ENCODE measurements at regions not wholly inside any gene's neighbourhood (a gene's known extent, or its start where the extent isn't known, plus 50 kb on each side); places are given as distances from the start of the nearest gene placed in this dataset.
A peak's percentile ranks its signal among the peaks of the same experiment; 100 is the strongest.

GRCh38 chr16:48487287-48487686 lies 102.1 kb upstream of the SIAH1 start:
- Mint-ChIP-seq H3K4me1 (no peaks in the 10 kb centered on the region), H3K36me3 (peaks cover 0 to 3% (median 0%) of the 10 kb centered on the region in 3 donors)

GRCh38 chr16:48481772-48482171 lies 96.6 kb upstream of the SIAH1 start:
- H3K9me3 Mint-ChIP-seq = peaks cover 0 to 3% (median 0%) of the 10 kb centered on the region in 6 donors
- peaks cover 5 to 7% (median 5%) of the 10 kb centered on the region in 3 donors for H3K27me3 Mint-ChIP-seq (ENCODE audit: low read depth in 3 of 3)
- H3K36me3 Mint-ChIP-seq = peaks cover 0 to 4% (median 0%) of the 10 kb centered on the region in 3 donors
- no peaks in the 10 kb centered on the region for H3K4me1 Mint-ChIP-seq
- DNase-seq = no peak
- no peak overlapping the region for H3K27ac Mint-ChIP-seq
- no peak overlapping the region for H3K4me3 Mint-ChIP-seq

More at GRCh38 chr16:48487287-48487686, 102.1 kb upstream of the SIAH1 start:
- H3K27me3 Mint-ChIP-seq (ENCODE audit: low read depth in 3 of 3) = peaks cover 0 to 8% (median 3%) of the 10 kb centered on the region in 3 donors
- no peak overlapping the region for H3K4me3 Mint-ChIP-seq
- H3K27ac Mint-ChIP-seq = no peak overlapping the region
- H3K9me3 Mint-ChIP-seq = peaks cover 0 to 2% (median 0%) of the 10 kb centered on the region in 6 donors
- DNase-seq = no peak

- Mint-ChIP-seq H3K36me3 (peaks cover 0 to 4% (median 0%) of the 10 kb centered on the region in 3 donors), H3K4me3 (no peak overlapping the region), H3K9me3 (peaks cover 0 to 3% (median 0%) of the 10 kb centered on the region in 6 donors), H3K4me1 (no peaks in the 10 kb centered on the region), H3K27me3 (ENCODE audit: low read depth in 3 of 3) (peaks cover 5 to 7% (median 5%) of the 10 kb centered on the region in 3 donors), H3K27ac (no peak overlapping the region)
- no peak for DNase-seq
Measured at GRCh38 chr16:48481211-48481610, 96.0 kb upstream of the SIAH1 start.

- peaks cover 0 to 4% (median 0%) of the 10 kb centered on the region in 3 donors for H3K36me3 Mint-ChIP-seq
- DNase-seq = no peak
- H3K27me3 Mint-ChIP-seq (ENCODE audit: low read depth in 3 of 3) = peaks cover 5 to 7% (median 5%) of the 10 kb centered on the region in 3 donors
- no peak overlapping the region for H3K27ac Mint-ChIP-seq
- peaks cover 0 to 3% (median 0%) of the 10 kb centered on the region in 6 donors for H3K9me3 Mint-ChIP-seq
- H3K4me1 Mint-ChIP-seq = no peaks in the 10 kb centered on the region
- H3K4me3 Mint-ChIP-seq = no peak overlapping the region
Measured at GRCh38 chr16:48479955-48480354, 94.7 kb upstream of the SIAH1 start.

GRCh38 chr16:48479329-48479728 lies 94.1 kb upstream of the SIAH1 start:
- H3K4me3 Mint-ChIP-seq = no peak overlapping the region
- H3K27me3 Mint-ChIP-seq (ENCODE audit: low read depth in 3 of 3) = peaks cover 3 to 7% (median 5%) of the 10 kb centered on the region in 3 donors
- DNase-seq = no peak
- H3K36me3 Mint-ChIP-seq = peaks cover 0 to 4% (median 0%) of the 10 kb centered on the region in 3 donors
- no peak overlapping the region for H3K27ac Mint-ChIP-seq
- no peaks in the 10 kb centered on the region for H3K4me1 Mint-ChIP-seq
- peaks cover 0 to 3% (median 0%) of the 10 kb centered on the region in 6 donors for H3K9me3 Mint-ChIP-seq

- Mint-ChIP-seq H3K27me3 (ENCODE audit: low read depth in 3 of 3) (peaks cover 3 to 7% (median 5%) of the 10 kb centered on the region in 3 donors), H3K4me3 (no peak overlapping the region), H3K27ac (no peak overlapping the region), H3K4me1 (no peaks in the 10 kb centered on the region), H3K36me3 (peaks cover 0 to 4% (median 0%) of the 10 kb centered on the region in 3 donors), H3K9me3 (peaks cover 0 to 3% (median 0%) of the 10 kb centered on the region in 6 donors)
- DNase-seq = no peak
Measured at GRCh38 chr16:48478393-48478792, 93.2 kb upstream of the SIAH1 start.

- DNase-seq = no peak
- Mint-ChIP-seq H3K27ac (no peak overlapping the region), H3K9me3 (no peaks in the 10 kb centered on the region), H3K36me3 (no peaks in the 10 kb centered on the region), H3K27me3 (ENCODE audit: low read depth in 3 of 3) (peaks cover 0 to 3% (median 0%) of the 10 kb centered on the region in 3 donors), H3K4me3 (no peak overlapping the region), H3K4me1 (no peaks in the 10 kb centered on the region)
Measured at GRCh38 chr16:48471435-48471834, 86.2 kb upstream of the SIAH1 start.

GRCh38 chr16:48462106-48462740 lies 77.0 kb upstream of the SIAH1 start:
- Mint-ChIP-seq H3K27me3 (ENCODE audit: low read depth in 3 of 3) (peaks cover 0 to 4% (median 2%) of the 10 kb centered on the region in 3 donors), H3K4me3 (no peak overlapping the region), H3K36me3 (peaks cover 0 to 4% (median 3%) of the 10 kb centered on the region in 3 donors), H3K9me3 (peaks cover 0 to 2% (median 0%) of the 10 kb centered on the region in 6 donors), H3K4me1 (peaks cover 27 to 28% of the 10 kb centered on the region in 2 donors), H3K27ac (peak overlapping the region in 3 of 6 donors; percentile 37 to 78 (median 54))
- no peak for DNase-seq

- Mint-ChIP-seq H3K9me3 (no peaks in the 10 kb centered on the region), H3K4me1 (peaks cover 34 to 39% of the 10 kb centered on the region in 2 donors), H3K27me3 (ENCODE audit: low read depth in 3 of 3) (peaks cover 0 to 2% (median 0%) of the 10 kb centered on the region in 3 donors), H3K4me3 (peak overlapping the region in 4 of 5 donors; percentile 18 to 72 (median 50)), H3K27ac (peak overlapping the region; percentile 83 to 94 (median 93)), H3K36me3 (peaks cover 0 to 4% (median 0%) of the 10 kb centered on the region in 3 donors)
- no peak for DNase-seq
Measured at GRCh38 chr16:48459167-48459566, 74.0 kb upstream of the SIAH1 start.

GRCh38 chr16:48454051-48454450 lies 68.8 kb upstream of the SIAH1 start:
- no peaks in the 10 kb centered on the region for H3K36me3 Mint-ChIP-seq
- peaks cover 25 to 28% of the 10 kb centered on the region in 2 donors for H3K4me1 Mint-ChIP-seq
- no peak overlapping the region for H3K4me3 Mint-ChIP-seq
- peak overlapping the region in 2 of 6 donors; percentile 12 to 46 for H3K27ac Mint-ChIP-seq
- no peak for DNase-seq
- H3K27me3 Mint-ChIP-seq (ENCODE audit: low read depth in 3 of 3) = peaks cover 0 to 2% (median 0%) of the 10 kb centered on the region in 3 donors
- no peaks in the 10 kb centered on the region for H3K9me3 Mint-ChIP-seq

- peaks cover 0 to 2% (median 0%) of the 10 kb centered on the region in 3 donors for H3K27me3 Mint-ChIP-seq (ENCODE audit: low read depth in 3 of 3)
- peaks cover 16 to 20% of the 10 kb centered on the region in 2 donors for H3K4me1 Mint-ChIP-seq
Measured at GRCh38 chr16:48452991-48453760, 68.0 kb upstream of the SIAH1 start.

GRCh38 chr16:48451323-48451722 lies 66.1 kb upstream of the SIAH1 start:
- Mint-ChIP-seq H3K36me3 (no peaks in the 10 kb centered on the region), H3K4me1 (peaks cover 0 to 6% of the 10 kb centered on the region in 2 donors), H3K4me3 (no peak overlapping the region), H3K27ac (no peak overlapping the region), H3K27me3 (ENCODE audit: low read depth in 3 of 3) (peaks cover 0 to 3% (median 0%) of the 10 kb centered on the region in 3 donors), H3K9me3 (peaks cover 0 to 1% (median 0%) of the 10 kb centered on the region in 6 donors)
- no peak for DNase-seq

More at GRCh38 chr16:48452991-48453760, 68.0 kb upstream of the SIAH1 start:
- no peak for DNase-seq
- no peaks in the 10 kb centered on the region for H3K36me3 Mint-ChIP-seq
- no peaks in the 10 kb centered on the region for H3K9me3 Mint-ChIP-seq
- H3K4me3 Mint-ChIP-seq = no peak overlapping the region
- H3K27ac Mint-ChIP-seq = peak overlapping the region in 2 of 6 donors; percentile 40 to 74

- H3K27me3 Mint-ChIP-seq (ENCODE audit: low read depth in 3 of 3) = peaks cover 0 to 3% (median 0%) of the 10 kb centered on the region in 3 donors
- no peak for DNase-seq
- H3K36me3 Mint-ChIP-seq = no peaks in the 10 kb centered on the region
- no peak overlapping the region for H3K27ac Mint-ChIP-seq
- H3K9me3 Mint-ChIP-seq = peaks cover 0 to 1% (median 0%) of the 10 kb centered on the region in 6 donors
- H3K4me3 Mint-ChIP-seq = no peak overlapping the region
- H3K4me1 Mint-ChIP-seq = peaks cover 0 to 6% of the 10 kb centered on the region in 2 donors
Measured at GRCh38 chr16:48450367-48450766, 65.2 kb upstream of the SIAH1 start.

Data from immature natural killer cell (primary cell).